Activated naive CD8-positive, alpha-beta T cell treated with anti-CD3 and anti-CD28 coated beads for 36 hours (primary cell): ENCODE measurements at regions not wholly inside any gene's neighbourhood (a gene's known extent, or its start where the extent isn't known, plus 50 kb on each side); places are given as distances from the start of the nearest gene placed in this dataset.

Experiments
- DNase-seq: peaks from one replicate; pipeline ENCODE4 v3.0.0; 2021
- H3K27ac Mint-ChIP-seq: one replicate; pipeline ENCODE4 v1.8.0; 2022; ENCODE audit warnings: mild to moderate bottlenecking, moderate library complexity, mixed read lengths
- H3K27me3 Mint-ChIP-seq: one replicate; pipeline ENCODE4 v1.8.0; 2022; ENCODE audit warnings: mild to moderate bottlenecking, mixed read lengths
- H3K36me3 Mint-ChIP-seq: one replicate; pipeline ENCODE4 v1.8.0; 2021; ENCODE audit warnings: mild to moderate bottlenecking, mixed read lengths
- H3K4me1 Mint-ChIP-seq: one replicate; pipeline ENCODE4 v1.8.0; 2021; ENCODE audit warnings: mixed read lengths
- H3K4me3 Mint-ChIP-seq: one replicate; pipeline ENCODE4 v1.8.0; 2022; ENCODE audit warnings: mild to moderate bottlenecking, moderate library complexity, mixed read lengths
- H3K9me3 Mint-ChIP-seq: one replicate; pipeline ENCODE4 v1.8.0; 2022; ENCODE audit warnings: mixed read lengths

GRCh38 chr18:28411806-28412205 is 234.9 kb upstream of the CDH2 start:
- no peak overlapping the region for H3K27ac Mint-ChIP-seq
- H3K4me3 Mint-ChIP-seq: no peak overlapping the region
- H3K27me3 Mint-ChIP-seq: no peaks in the 10 kb centered on the region
- H3K36me3 Mint-ChIP-seq: no peaks in the 10 kb centered on the region
- H3K9me3 Mint-ChIP-seq: peaks cover 4% of the 10 kb centered on the region
- DNase-seq: no peak
- H3K4me1 Mint-ChIP-seq: no peaks in the 10 kb centered on the region

GRCh38 chr18:28409811-28410210 is 232.9 kb upstream of the CDH2 start:
- H3K9me3 Mint-ChIP-seq: peaks cover 1% of the 10 kb centered on the region
- no peak overlapping the region for H3K27ac Mint-ChIP-seq
- no peaks in the 10 kb centered on the region for H3K4me1 Mint-ChIP-seq

GRCh38 chr18:28408528-28408927 is 231.6 kb upstream of the CDH2 start:
- DNase-seq: no peak
- no peak overlapping the region for H3K27ac Mint-ChIP-seq
- H3K4me1 Mint-ChIP-seq: no peaks in the 10 kb centered on the region
- H3K9me3 Mint-ChIP-seq: peaks cover 1% of the 10 kb centered on the region
- no peaks in the 10 kb centered on the region for H3K36me3 Mint-ChIP-seq
- H3K4me3 Mint-ChIP-seq: no peak overlapping the region
- no peaks in the 10 kb centered on the region for H3K27me3 Mint-ChIP-seq

More at GRCh38 chr18:28409811-28410210, 232.9 kb upstream of the CDH2 start:
- Mint-ChIP-seq H3K36me3 (no peaks in the 10 kb centered on the region), H3K4me3 (no peak overlapping the region), H3K27me3 (no peaks in the 10 kb centered on the region)
- DNase-seq: no peak

- no peak overlapping the region for H3K4me3 Mint-ChIP-seq
- no peak for DNase-seq
- H3K9me3 Mint-ChIP-seq: peaks cover 1% of the 10 kb centered on the region
- H3K36me3 Mint-ChIP-seq: no peaks in the 10 kb centered on the region
- H3K27me3 Mint-ChIP-seq: no peaks in the 10 kb centered on the region
- no peak overlapping the region for H3K27ac Mint-ChIP-seq
- no peaks in the 10 kb centered on the region for H3K4me1 Mint-ChIP-seq
These were observed 230.8 kb upstream of the CDH2 start for GRCh38 chr18:28407681-28408080.

GRCh38 chr18:28406533-28406932 is 229.6 kb upstream of the CDH2 start:
- H3K4me1 Mint-ChIP-seq: no peaks in the 10 kb centered on the region
- H3K4me3 Mint-ChIP-seq: no peak overlapping the region
- H3K9me3 Mint-ChIP-seq: peaks cover 6% of the 10 kb centered on the region
- H3K27me3 Mint-ChIP-seq: no peaks in the 10 kb centered on the region
- H3K36me3 Mint-ChIP-seq: no peaks in the 10 kb centered on the region
- no peak for DNase-seq
- no peak overlapping the region for H3K27ac Mint-ChIP-seq

GRCh38 chr18:28404694-28405093 is 227.8 kb upstream of the CDH2 start:
- peaks cover 8% of the 10 kb centered on the region for H3K9me3 Mint-ChIP-seq
- H3K27me3 Mint-ChIP-seq: no peaks in the 10 kb centered on the region
- H3K27ac Mint-ChIP-seq: no peak overlapping the region
- H3K4me3 Mint-ChIP-seq: no peak overlapping the region
- H3K36me3 Mint-ChIP-seq: no peaks in the 10 kb centered on the region
- H3K4me1 Mint-ChIP-seq: no peaks in the 10 kb centered on the region
- no peak for DNase-seq

- H3K9me3 Mint-ChIP-seq: peaks cover 13% of the 10 kb centered on the region
- no peaks in the 10 kb centered on the region for H3K27me3 Mint-ChIP-seq
- no peaks in the 10 kb centered on the region for H3K36me3 Mint-ChIP-seq
- no peak for DNase-seq
- H3K27ac Mint-ChIP-seq: no peak overlapping the region
- H3K4me3 Mint-ChIP-seq: no peak overlapping the region
- no peaks in the 10 kb centered on the region for H3K4me1 Mint-ChIP-seq
These were observed 222.9 kb upstream of the CDH2 start for GRCh38 chr18:28399781-28400362.

- H3K9me3 Mint-ChIP-seq: peaks cover 21% of the 10 kb centered on the region
These were observed 221.5 kb upstream of the CDH2 start for GRCh38 chr18:28398471-28398870.

GRCh38 chr18:28390022-28390421 is 213.1 kb upstream of the CDH2 start:
- Mint-ChIP-seq H3K36me3 (no peaks in the 10 kb centered on the region), H3K27me3 (no peaks in the 10 kb centered on the region), H3K4me1 (no peaks in the 10 kb centered on the region), H3K27ac (no peak overlapping the region), H3K9me3 (peaks cover 27% of the 10 kb centered on the region), H3K4me3 (no peak overlapping the region)
- no peak for DNase-seq

More at GRCh38 chr18:28398471-28398870, 221.5 kb upstream of the CDH2 start:
- Mint-ChIP-seq H3K27ac (no peak overlapping the region), H3K36me3 (no peaks in the 10 kb centered on the region), H3K27me3 (no peaks in the 10 kb centered on the region), H3K4me3 (no peak overlapping the region), H3K4me1 (no peaks in the 10 kb centered on the region)
- DNase-seq: no peak

GRCh38 chr18:28382215-28382879 is 205.4 kb upstream of the CDH2 start:
- DNase-seq: peak; percentile 0
- no peak overlapping the region for H3K4me3 Mint-ChIP-seq
- H3K36me3 Mint-ChIP-seq: no peaks in the 10 kb centered on the region
- H3K9me3 Mint-ChIP-seq: peaks cover 12% of the 10 kb centered on the region
- no peaks in the 10 kb centered on the region for H3K27me3 Mint-ChIP-seq
- no peak overlapping the region for H3K27ac Mint-ChIP-seq
- H3K4me1 Mint-ChIP-seq: no peaks in the 10 kb centered on the region

- Mint-ChIP-seq H3K4me3 (no peak overlapping the region), H3K27ac (no peak overlapping the region), H3K9me3 (peaks cover 2% of the 10 kb centered on the region), H3K4me1 (no peaks in the 10 kb centered on the region), H3K27me3 (no peaks in the 10 kb centered on the region), H3K36me3 (no peaks in the 10 kb centered on the region)
- DNase-seq: no peak
These were observed 195.3 kb upstream of the CDH2 start for GRCh38 chr18:28372186-28372585.

- H3K36me3 Mint-ChIP-seq: no peaks in the 10 kb centered on the region
- peaks cover 2% of the 10 kb centered on the region for H3K9me3 Mint-ChIP-seq
- no peaks in the 10 kb centered on the region for H3K27me3 Mint-ChIP-seq
- no peaks in the 10 kb centered on the region for H3K4me1 Mint-ChIP-seq
- DNase-seq: no peak
- no peak overlapping the region for H3K4me3 Mint-ChIP-seq
- no peak overlapping the region for H3K27ac Mint-ChIP-seq
These were observed 189.7 kb upstream of the CDH2 start for GRCh38 chr18:28366676-28367075.

GRCh38 chr18:28365411-28365831 is 188.5 kb upstream of the CDH2 start:
- DNase-seq: no peak
- Mint-ChIP-seq H3K27me3 (no peaks in the 10 kb centered on the region), H3K4me1 (no peaks in the 10 kb centered on the region), H3K36me3 (no peaks in the 10 kb centered on the region), H3K27ac (no peak overlapping the region), H3K9me3 (peaks cover 2% of the 10 kb centered on the region), H3K4me3 (no peak overlapping the region)

- Mint-ChIP-seq H3K4me1 (no peaks in the 10 kb centered on the region), H3K36me3 (no peaks in the 10 kb centered on the region), H3K27ac (no peak overlapping the region), H3K27me3 (no peaks in the 10 kb centered on the region), H3K9me3 (peaks cover 7% of the 10 kb centered on the region), H3K4me3 (no peak overlapping the region)
- no peak for DNase-seq
These were observed 186.2 kb upstream of the CDH2 start for GRCh38 chr18:28363124-28363523.

GRCh38 chr18:28359176-28359575 is 182.2 kb upstream of the CDH2 start:
- DNase-seq: no peak
- H3K4me3 Mint-ChIP-seq: no peak overlapping the region
- H3K27ac Mint-ChIP-seq: no peak overlapping the region
- no peaks in the 10 kb centered on the region for H3K4me1 Mint-ChIP-seq
- no peaks in the 10 kb centered on the region for H3K36me3 Mint-ChIP-seq
- peaks cover 10% of the 10 kb centered on the region for H3K9me3 Mint-ChIP-seq
- no peaks in the 10 kb centered on the region for H3K27me3 Mint-ChIP-seq

GRCh38 chr18:28357766-28358401 is 181.0 kb upstream of the CDH2 start:
- no peaks in the 10 kb centered on the region for H3K27me3 Mint-ChIP-seq
- peaks cover 10% of the 10 kb centered on the region for H3K9me3 Mint-ChIP-seq
- no peak for DNase-seq
- H3K27ac Mint-ChIP-seq: no peak overlapping the region
- no peak overlapping the region for H3K4me3 Mint-ChIP-seq
- no peaks in the 10 kb centered on the region for H3K4me1 Mint-ChIP-seq
- H3K36me3 Mint-ChIP-seq: no peaks in the 10 kb centered on the region
